RWPE1 (cell line): ENCODE measurements at regions not wholly inside any gene's neighbourhood (a gene's known extent, or its start where the extent isn't known, plus 50 kb on each side); places are given as distances from the start of the nearest gene placed in this dataset.

Experiments used
- CTCF ChIA-PET: fragments of 350-600 bp; sonication (Branson Sonifier 250); formaldehyde crosslinking; extraction: SDS; loops from one replicate; lab custom pipeline; 2021; lab: Yijun Ruan, JAX
- POLR2A ChIA-PET: fragments of 400-600 bp; formaldehyde crosslinking; extraction: SDS; loops from one replicate; lab custom pipeline; 2020; ENCODE audit warnings: antibody characterized with exemption; ENCODE audit not compliant: low non-redundant PET; lab: Yijun Ruan, JAX
- DNase-seq: peaks from one replicate; pipeline ENCODE4 v3.0.0; 2012; ENCODE audit warnings: low spot score
- H3K27ac ChIP-seq: fragments of 450-650 bp; 2 replicates; pipeline ENCODE4 v1.5.1; 2017
- CTCF ChIP-seq: fragments of 450-650 bp; conservative IDR thresholded peaks from 2 replicates; pipeline ENCODE4 v1.5.1; 2017; ENCODE audit warnings: low read depth, mild to moderate bottlenecking

GRCh38 chr19:28235606-28236125 is 977.3 kb downstream of the UQCRFS1 start:
- CTCF ChIA-PET: interaction anchor here (0.5 kb wide), 1 partner anchor 1149 kb away, joined by 3 read pairs; no protein-coding TSS in a partner anchor
- no peak overlapping the region for H3K27ac ChIP-seq

GRCh38 chr19:28234637-28235036 is 978.3 kb downstream of the UQCRFS1 start:
- ChIA-PET POLR2A (no interaction called here), CTCF (no interaction called here)
- no peak for TF ChIP-seq CTCF
- DNase-seq: no peak
- no peak overlapping the region for H3K27ac ChIP-seq

More at GRCh38 chr19:28235606-28236125, 977.3 kb downstream of the UQCRFS1 start:
- POLR2A ChIA-PET: no interaction called here
- DNase-seq: no peak
- TF ChIP-seq CTCF: no peak

GRCh38 chr19:28228854-28229253 is 984.1 kb downstream of the UQCRFS1 start:
- no peak for DNase-seq
- ChIA-PET POLR2A (no interaction called here), CTCF (interaction anchor here (0.6 kb wide), 1 partner anchor 295 kb away, joined by 3 read pairs; no protein-coding TSS in a partner anchor)
- no peak for TF ChIP-seq CTCF
- H3K27ac ChIP-seq: no peak overlapping the region

- no peak for DNase-seq
- no peak for TF ChIP-seq CTCF
- H3K27ac ChIP-seq: no peak overlapping the region
- ChIA-PET POLR2A (no interaction called here), CTCF (no interaction called here)
Observed at GRCh38 chr19:28224441-28224840, 988.5 kb downstream of the UQCRFS1 start.

- H3K27ac ChIP-seq: no peak overlapping the region
- TF ChIP-seq CTCF: no peak
- POLR2A ChIA-PET: no interaction called here
- CTCF ChIA-PET: no interaction called here
- no peak for DNase-seq
Observed at GRCh38 chr19:28221736-28222135, 991.2 kb downstream of the UQCRFS1 start.

GRCh38 chr19:28218728-28219127 is 994.2 kb downstream of the UQCRFS1 start:
- CTCF ChIA-PET: no interaction called here
- DNase-seq: no peak
- POLR2A ChIA-PET: no interaction called here
- TF ChIP-seq CTCF: no peak
- no peak overlapping the region for H3K27ac ChIP-seq
